Gastrocnemius medialis (tissue), 4 donors: ENCODE measurements at regions not wholly inside any gene's neighbourhood (a gene's known extent, or its start where the extent isn't known, plus 50 kb on each side); places are given as distances from the start of the nearest gene placed in this dataset.

Experiments
- CTCF ChIP-seq, 5 experiments: fragments of 450-650 bp in 3 of 5; fragments of 200-600 bp in 2 of 5; sonication (generic) in 2 of 5; IDR thresholded peaks in 4 of 5; conservative IDR thresholded peaks in 1 of 5; 1 replicate in 4 of 5; 2 replicates in 1 of 5; pipeline ENCODE4 v1.5.1; 2016 to 2019; ENCODE audit warnings: antibody characterized with exemption in 5 of 5, mild to moderate bottlenecking in 3 of 5, moderate library complexity in 3 of 5
- POLR2A ChIP-seq, 2 donors: fragments of 450-650 bp; IDR thresholded peaks; one replicate each; pipeline ENCODE4 v1.6.1; 2017; ENCODE audit warnings: antibody characterized with exemption in 2 of 2, mild to moderate bottlenecking in 2 of 2, moderate library complexity in 2 of 2

- TF ChIP-seq POLR2A (IDR thresholded peaks at IDR 0.05) (no peak), CTCF (IDR thresholded peaks at IDR 0.05 in 4 of 5, conservative IDR thresholded peaks at IDR 0.05 in 1 of 5) (no peak)
These were observed 56.0 kb upstream of the RASA1 start for GRCh38 chr5:87211676-87212075.
